Stimulated activated CD8-positive, alpha-beta memory T cell treated with anti-CD3 and anti-CD28 coated beads, Interleukin-7, amount 100 ng/mL, for 4 hours (primary cell): ENCODE measurements at regions not wholly inside any gene's neighbourhood (a gene's known extent, or its start where the extent isn't known, plus 50 kb on each side); places are given as distances from the start of the nearest gene placed in this dataset.
A peak's percentile ranks its signal among the peaks of the same experiment; 100 is the strongest.

ENCODE experiments used
- DNase-seq, 2 donors: peaks; one replicate each; pipeline ENCODE4 v3.0.0-alpha.2; 2020; ENCODE audit warnings: low read depth in 2 of 2

- DNase-seq = no peak
Observed at GRCh38 chr6:6837541-6838080, 249.1 kb downstream of the LY86 start.

- no peak for DNase-seq
Observed at GRCh38 chr6:6840831-6841291, 252.3 kb downstream of the LY86 start.

DNA sequence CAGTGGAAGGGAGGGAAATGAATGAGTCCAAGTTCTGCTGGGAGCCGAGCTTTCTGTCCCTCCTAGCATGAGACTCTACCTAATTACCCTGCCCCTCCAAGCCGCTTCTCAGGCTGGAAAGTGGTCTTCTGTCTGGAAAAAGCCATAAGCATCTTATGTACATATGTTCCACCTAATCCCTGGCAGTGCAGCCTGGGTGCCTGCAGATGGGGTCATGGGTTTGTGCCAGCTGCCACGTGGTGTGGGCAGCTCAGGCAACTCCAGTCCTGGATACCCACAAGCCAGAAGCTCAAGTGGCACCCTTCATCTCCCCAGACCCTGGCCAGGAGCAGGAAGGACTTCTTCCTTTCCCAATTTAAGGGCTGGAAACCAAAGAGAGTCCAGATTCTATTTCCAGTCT lies 253.1 kb downstream of the LY86 start:
- no peak for DNase-seq

GRCh38 chr6:6842291-6842690 lies 253.8 kb downstream of the LY86 start:
- DNase-seq = no peak

GRCh38 chr6:6843057-6843627 lies 254.6 kb downstream of the LY86 start:
- no peak for DNase-seq

DNA sequence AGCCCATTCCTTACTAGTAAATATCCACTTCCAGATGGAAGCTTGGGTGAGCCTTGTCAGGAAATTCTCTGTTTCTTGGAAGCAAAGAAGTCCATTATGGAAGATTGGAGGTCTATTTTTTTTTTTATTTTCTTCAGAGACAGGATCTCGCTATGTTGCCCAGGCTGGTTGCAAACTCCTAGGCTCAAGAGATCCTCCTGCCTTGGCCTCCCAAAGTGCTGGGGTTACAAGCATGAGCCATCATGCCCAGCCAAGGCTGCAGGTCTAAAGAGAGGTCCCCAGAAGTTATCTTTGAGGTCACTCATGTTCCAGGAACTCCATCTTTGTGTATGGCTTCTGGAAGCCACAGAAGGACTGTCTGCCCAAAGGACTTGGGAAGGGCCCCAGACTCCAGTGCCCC lies 255.3 kb downstream of the LY86 start:
- no peak for DNase-seq

DNA sequence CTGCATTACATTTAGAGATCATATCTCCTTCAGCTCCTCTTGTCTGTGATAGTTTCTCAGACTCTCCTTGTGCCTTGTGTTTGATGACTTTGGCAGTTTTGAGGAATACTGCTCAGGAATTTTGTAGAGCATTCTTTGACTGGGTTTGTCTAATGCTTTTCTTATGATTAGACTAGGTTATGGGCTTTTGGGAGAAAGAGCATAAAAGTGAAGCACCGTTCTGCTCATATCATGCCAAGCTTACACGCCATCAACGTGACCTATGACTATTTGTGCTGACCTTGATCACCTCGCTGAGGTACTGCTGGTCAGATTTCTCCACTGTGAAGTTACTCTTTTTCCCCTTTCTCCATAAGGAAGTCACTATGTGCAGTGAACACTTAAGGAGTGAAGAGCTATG lies 256.0 kb downstream of the LY86 start:
- no peak for DNase-seq

DNA sequence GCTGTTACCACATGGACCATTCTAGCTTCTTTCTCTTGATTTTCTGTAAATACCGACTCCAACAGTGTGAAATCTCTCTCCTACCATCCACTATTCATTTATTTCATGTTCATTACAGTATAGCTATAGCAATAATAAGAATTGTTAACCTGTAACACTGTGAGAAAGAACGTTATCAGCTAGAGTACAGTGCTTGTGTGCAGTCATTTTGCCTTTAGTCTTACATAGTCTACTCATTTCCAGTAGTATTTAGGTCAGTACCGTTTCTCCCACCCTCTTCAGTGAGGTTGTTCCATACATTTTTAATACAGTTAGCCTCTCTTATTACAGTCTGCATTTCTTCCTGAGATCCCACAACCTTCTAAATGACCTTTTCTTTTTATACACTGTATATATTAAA lies 257.1 kb downstream of the LY86 start:
- no peak for DNase-seq

- no peak for DNase-seq
Observed at GRCh38 chr6:6847591-6847990, 259.1 kb downstream of the LY86 start.

- no peak for DNase-seq
Observed at GRCh38 chr6:6851059-6851948, 256.5 kb upstream of the RREB1 start.

GRCh38 chr6:6851949-6852261 lies 255.9 kb upstream of the RREB1 start:
- DNase-seq = no peak

DNA sequence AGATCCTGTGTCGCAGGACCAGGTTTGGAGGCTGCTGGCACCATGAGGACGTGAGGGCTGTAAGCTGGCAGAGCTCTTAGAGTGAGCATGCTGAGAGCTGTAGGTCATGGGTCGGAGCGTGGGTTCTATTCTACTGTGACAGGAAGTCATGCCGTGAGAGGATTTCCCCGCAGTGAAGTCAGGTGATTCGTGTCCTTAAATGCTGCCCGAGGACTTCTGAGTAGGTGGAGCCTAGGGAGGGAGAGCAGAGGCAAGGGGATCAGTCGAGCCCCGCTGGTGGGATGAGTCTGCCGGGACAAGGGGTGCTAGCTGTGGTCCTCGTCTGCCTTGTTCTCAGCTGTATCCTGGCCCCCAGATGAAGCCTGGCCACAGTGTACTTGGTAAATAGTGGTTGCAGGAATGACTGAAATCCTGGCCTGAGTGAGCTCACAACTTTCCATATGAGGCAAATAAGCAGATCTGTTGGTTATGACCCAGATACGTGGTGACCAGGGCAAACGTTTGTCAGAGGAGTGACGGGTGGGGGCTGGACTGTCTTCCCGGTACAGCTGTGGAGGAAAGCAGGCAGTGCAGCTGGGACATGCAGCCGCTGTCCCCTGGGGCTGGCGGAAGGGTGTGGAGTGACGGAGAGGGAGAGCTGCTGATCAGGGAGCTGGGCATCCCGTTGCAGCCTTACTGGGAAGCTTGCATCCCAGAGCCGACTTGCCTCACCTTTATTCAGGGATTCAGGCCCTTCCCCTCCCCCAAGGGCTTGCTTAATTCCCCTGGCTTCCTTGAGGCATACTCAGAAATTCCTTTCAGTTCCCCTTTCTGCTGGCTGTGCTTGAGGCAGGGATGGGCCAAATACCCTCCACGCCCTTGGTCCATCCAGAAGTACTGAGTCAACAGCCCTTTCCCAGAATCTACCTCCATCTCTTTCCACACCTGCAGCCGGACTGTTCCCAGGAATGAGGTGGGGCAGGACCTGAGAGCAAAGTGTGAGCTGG lies 250.9 kb upstream of the RREB1 start:
- peak; percentile 25 to 38 for DNase-seq

- no peak for DNase-seq
Observed at GRCh38 chr6:6857528-6857927, 250.2 kb upstream of the RREB1 start.

- DNase-seq = no peak
Observed at GRCh38 chr6:6858533-6858982, 249.2 kb upstream of the RREB1 start.

GRCh38 chr6:6859105-6859504 lies 248.7 kb upstream of the RREB1 start:
- DNase-seq = no peak

- DNase-seq = no peak
Observed at GRCh38 chr6:6859722-6860121, 248.0 kb upstream of the RREB1 start.

DNA sequence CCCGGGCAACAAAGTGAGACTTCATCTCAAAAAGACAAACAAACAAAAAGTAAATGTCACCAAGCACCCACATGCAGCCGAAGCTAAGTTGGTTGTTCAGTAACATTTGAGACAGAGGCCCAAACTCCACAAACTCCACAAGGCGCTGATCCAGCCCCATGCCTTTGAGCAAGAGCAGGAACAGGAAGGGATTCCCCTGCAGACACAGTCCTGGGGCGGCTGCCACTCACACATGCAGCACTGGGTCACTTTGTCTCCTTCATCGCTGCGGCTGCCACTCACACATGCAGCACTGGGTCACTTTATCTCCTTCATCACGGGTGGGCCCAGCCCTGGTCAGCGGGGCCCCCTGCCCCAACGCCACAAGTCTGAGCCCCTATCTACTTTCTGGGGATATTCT lies 246.9 kb upstream of the RREB1 start:
- no peak for DNase-seq

- DNase-seq = no peak
Observed at GRCh38 chr6:6861351-6861894, 246.3 kb upstream of the RREB1 start.

GRCh38 chr6:6861995-6862394 lies 245.8 kb upstream of the RREB1 start:
- DNase-seq = no peak

GRCh38 chr6:6863970-6864639 lies 243.7 kb upstream of the RREB1 start:
- no peak for DNase-seq

DNA sequence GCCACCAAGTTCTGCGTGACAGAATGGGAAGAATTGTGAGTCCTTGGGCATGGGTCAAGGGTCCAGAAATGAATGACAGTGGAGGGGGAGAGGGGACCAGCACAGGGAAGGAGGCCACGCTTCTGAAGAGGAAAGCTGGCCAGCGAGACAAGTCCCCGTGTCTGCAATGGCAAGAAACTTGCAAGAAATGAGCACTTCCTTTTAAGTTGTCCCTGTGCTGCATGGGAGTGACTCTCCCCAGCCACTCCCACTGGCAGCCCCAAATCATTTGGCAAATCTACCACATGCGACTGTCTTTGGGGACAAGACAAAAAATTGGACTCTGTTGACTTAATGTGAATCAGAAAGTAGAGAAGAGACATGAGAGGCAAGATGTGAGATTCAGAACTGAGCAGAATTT lies 242.2 kb upstream of the RREB1 start:
- DNase-seq = no peak
